IPS-18a (cell line): ENCODE measurements at regions not wholly inside any gene's neighbourhood (a gene's known extent, or its start where the extent isn't known, plus 50 kb on each side); places are given as distances from the start of the nearest gene placed in this dataset.

ENCODE experiments used
- H3K27ac ChIP-seq: one replicate; pipeline ENCODE4 v1.5.1; 2013; ENCODE audit warnings: low read length
- H3K27me3 ChIP-seq: one replicate; pipeline ENCODE4 v1.6.1; 2013; ENCODE audit warnings: mild to moderate bottlenecking, low read length; ENCODE audit not compliant: control insufficient read depth, insufficient read depth
- H3K36me3 ChIP-seq: one replicate; pipeline ENCODE4 v1.6.1; 2013; ENCODE audit warnings: low read depth, low read length; ENCODE audit not compliant: control insufficient read depth
- H3K4me1 ChIP-seq: one replicate; pipeline ENCODE4 v1.6.1; 2013; ENCODE audit warnings: low read depth, low read length; ENCODE audit not compliant: control insufficient read depth
- H3K4me3 ChIP-seq: one replicate; pipeline ENCODE4 v1.5.1; 2013; ENCODE audit warnings: low read length
- H3K9ac ChIP-seq: one replicate; pipeline ENCODE4 v1.6.1; 2013; ENCODE audit warnings: mild to moderate bottlenecking, low read length, moderate library complexity
- H3K9me3 ChIP-seq: one replicate; pipeline ENCODE4 v1.6.1; 2013; ENCODE audit warnings: low read depth, low read length; ENCODE audit not compliant: control insufficient read depth

DNA sequence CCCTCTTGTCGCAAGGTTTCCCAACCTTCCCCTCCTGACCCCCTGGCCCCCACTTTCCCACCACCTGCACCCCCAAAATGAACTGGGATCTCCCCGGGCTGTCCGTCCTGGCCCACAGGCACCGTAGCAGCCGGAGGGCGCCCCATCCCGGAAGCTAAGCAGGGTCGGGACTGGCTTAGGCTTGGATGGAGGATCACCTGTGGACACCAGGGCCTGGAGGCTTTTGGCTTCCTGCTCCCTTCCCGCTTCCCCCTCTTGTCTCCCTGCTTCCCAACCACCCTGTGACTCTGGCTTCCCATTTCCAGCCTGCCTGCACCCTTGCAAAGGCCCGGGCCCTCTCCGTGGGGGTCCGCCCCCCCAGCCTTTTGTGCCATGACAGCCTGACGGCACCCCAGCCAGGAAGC, 2291.3 kb downstream of the TP53TG3F start:
- Histone ChIP-seq H3K4me3 (no peak overlapping the region), H3K27ac (no peak overlapping the region), H3K36me3 (no peaks in the 10 kb centered on the region), H3K9ac (no peak overlapping the region), H3K27me3 (no peaks in the 10 kb centered on the region), H3K4me1 (no peaks in the 10 kb centered on the region), H3K9me3 (peaks cover 32% of the 10 kb centered on the region)

DNA sequence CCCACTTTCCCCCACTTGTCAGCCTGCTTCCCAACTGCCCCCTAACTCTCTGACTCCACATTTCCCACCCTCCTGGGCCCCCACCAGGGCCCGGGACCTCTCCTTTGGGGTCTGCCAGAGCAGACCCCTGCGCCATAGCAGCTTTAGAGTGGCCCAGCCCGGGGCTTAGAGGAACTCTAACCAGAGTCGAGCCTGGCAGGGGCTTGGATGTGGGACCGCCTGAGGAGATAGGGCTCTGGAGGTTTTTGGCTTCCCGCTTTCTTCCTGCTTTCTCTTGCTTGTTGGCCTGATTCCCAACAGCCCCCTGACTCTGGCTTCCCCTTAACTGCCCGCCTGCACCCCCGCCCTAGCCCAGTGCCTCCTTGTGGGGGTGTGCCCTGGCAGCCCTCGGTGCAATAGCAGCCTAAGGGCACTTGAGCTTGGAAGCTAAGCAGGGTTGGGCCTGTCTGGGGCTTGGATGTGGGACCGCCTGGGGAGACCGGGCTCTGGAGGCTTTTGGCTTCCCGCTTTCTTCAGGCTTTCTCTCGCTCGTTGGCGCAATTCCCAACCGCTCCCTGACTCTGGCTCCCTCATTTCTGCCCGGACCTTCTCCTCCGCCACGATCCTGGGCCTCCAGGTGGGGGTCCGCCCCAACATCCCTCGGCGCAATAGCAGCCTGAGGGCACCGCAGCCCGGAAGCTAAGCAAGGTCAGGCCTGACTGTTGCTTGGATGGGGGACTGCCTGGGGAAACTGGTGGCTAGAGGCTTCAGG, 2292.0 kb downstream of the TP53TG3F start:
- Histone ChIP-seq H3K4me1 (no peaks in the 10 kb centered on the region), H3K27me3 (no peaks in the 10 kb centered on the region), H3K9ac (no peak overlapping the region), H3K9me3 (peaks cover 35% of the 10 kb centered on the region), H3K27ac (no peak overlapping the region), H3K36me3 (no peaks in the 10 kb centered on the region), H3K4me3 (no peak overlapping the region)

DNA sequence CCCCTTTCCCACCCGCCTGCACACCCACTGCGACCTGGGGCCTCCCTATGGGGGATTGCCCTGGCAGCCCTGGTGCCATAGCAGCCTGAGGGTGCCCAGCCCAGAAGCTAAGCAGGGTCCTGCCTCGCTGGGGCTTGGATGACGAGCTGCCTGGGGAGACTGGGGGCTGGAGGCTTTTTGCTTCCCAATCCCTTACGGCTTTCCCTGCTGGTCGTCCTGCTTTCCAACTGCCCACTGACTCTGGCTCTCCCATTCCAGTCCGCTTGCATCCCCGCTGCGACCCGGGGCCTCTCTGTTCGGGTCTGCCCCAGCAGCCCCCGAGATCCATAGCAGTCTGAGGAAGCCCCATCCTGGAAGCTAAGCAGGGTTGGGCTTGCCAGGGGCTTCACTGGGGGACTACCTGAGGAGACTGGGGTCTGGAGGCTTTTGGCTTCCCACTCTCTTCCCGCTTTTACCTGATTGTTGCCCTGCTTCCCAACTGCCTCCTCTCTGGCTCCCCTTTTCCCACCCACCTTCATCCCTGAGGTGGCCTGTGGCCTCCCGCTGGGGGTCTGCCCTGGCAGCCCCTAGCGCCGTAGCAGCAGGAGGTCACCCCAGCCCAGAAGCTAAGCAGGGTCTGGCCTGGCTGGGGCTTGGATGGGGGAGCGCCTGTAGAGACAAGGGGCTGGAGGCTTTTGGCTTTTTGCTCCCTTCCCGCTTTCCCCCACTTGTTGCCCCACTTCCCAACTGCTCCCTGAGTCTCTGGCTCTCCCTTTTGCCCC, 2292.8 kb downstream of the TP53TG3F start:
- Histone ChIP-seq H3K4me3 (no peak overlapping the region), H3K27ac (no peak overlapping the region), H3K9me3 (peaks cover 43% of the 10 kb centered on the region), H3K9ac (no peak overlapping the region), H3K27me3 (no peaks in the 10 kb centered on the region), H3K4me1 (no peaks in the 10 kb centered on the region), H3K36me3 (no peaks in the 10 kb centered on the region)

- Histone ChIP-seq H3K27me3 (no peaks in the 10 kb centered on the region), H3K4me1 (no peaks in the 10 kb centered on the region), H3K36me3 (no peaks in the 10 kb centered on the region), H3K9me3 (peaks cover 51% of the 10 kb centered on the region), H3K4me3 (no peak overlapping the region), H3K9ac (no peak overlapping the region), H3K27ac (no peak overlapping the region)
Observed at GRCh38 chr16:35752773-35753558, 2293.6 kb downstream of the TP53TG3F start.

GRCh38 chr16:35753559-35754390, 2294.4 kb downstream of the TP53TG3F start:
- H3K9me3 ChIP-seq = peaks cover 59% of the 10 kb centered on the region
- H3K27ac ChIP-seq = no peak overlapping the region
- H3K36me3 ChIP-seq = no peaks in the 10 kb centered on the region
- no peak overlapping the region for H3K4me3 ChIP-seq
- no peaks in the 10 kb centered on the region for H3K27me3 ChIP-seq
- H3K4me1 ChIP-seq = no peaks in the 10 kb centered on the region
- no peak overlapping the region for H3K9ac ChIP-seq

DNA sequence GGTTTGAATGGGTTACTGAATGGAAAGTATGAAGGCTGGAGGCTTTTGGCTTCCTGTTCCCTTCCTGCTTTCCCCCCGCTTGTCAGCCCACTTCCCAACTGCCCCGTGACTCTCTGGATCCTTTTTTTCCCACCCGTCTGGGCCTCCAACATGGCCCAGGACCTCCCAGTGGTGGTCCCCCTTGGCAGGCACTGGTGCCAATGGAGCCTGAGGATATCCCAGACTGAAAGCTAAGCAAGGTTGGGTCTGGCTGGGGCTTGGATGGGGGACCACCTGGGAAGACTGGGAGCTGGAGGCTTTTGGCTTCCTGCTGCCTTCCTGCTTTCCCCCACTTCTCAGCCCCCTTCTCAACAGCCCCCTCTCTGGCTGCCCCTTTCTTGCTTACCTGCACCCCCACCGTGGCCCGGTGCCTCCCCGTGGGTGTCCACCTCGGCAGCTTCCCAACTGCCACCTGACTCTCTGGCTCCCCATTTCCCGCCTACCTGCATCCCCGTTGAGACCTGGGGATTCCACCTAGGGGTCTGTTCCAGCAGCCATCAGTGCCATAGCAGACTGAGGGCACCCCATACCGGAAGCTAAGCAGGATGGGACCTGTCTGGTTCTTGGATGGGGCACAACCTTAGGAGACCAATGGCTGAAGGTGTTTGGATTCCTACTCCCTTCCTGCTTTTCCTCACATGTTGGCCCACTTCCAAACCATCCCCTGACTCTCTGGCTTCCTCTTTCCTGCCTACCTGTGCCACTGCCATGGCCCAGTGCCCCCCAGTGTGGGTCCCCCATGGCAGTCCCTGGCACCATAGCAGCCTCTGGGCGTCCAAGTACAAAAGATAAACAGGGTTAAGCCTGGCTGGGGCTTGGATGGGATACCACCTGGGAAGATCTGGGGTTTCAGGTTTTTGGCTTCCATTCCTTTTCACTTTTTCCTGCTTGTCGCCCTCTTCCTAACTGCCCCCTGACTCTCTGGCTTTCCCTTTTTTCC, 2295.3 kb downstream of the TP53TG3F start:
- Histone ChIP-seq H3K36me3 (no peaks in the 10 kb centered on the region), H3K27ac (no peak overlapping the region), H3K27me3 (no peaks in the 10 kb centered on the region), H3K4me3 (no peak overlapping the region), H3K9ac (no peak overlapping the region), H3K9me3 (peaks cover 68% of the 10 kb centered on the region), H3K4me1 (no peaks in the 10 kb centered on the region)

DNA sequence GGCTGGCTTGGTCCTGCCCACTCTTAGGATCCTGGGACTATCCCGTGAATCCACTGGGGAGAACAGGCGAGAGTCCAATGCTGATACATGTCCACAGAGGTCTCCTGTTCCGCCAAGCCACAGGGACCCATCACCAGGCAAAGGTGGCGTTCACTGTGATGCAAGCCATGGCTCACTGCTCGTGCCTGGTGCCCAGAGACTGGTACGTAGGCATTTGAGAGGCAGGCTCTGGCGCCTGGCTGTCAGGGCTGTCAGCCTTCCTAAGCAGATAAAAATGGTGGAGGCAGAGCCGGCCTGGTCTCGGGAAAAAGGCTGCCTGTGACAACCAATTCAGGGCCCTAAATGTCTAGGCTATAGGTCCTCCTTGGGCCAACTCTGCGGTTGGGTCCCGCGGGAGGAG, 2329.0 kb downstream of the TP53TG3F start:
- no peak overlapping the region for H3K9ac ChIP-seq
- no peaks in the 10 kb centered on the region for H3K36me3 ChIP-seq
- no peaks in the 10 kb centered on the region for H3K27me3 ChIP-seq
- no peaks in the 10 kb centered on the region for H3K4me1 ChIP-seq
- H3K27ac ChIP-seq = no peak overlapping the region
- H3K9me3 ChIP-seq = peaks cover 97% of the 10 kb centered on the region
- H3K4me3 ChIP-seq = no peak overlapping the region

DNA sequence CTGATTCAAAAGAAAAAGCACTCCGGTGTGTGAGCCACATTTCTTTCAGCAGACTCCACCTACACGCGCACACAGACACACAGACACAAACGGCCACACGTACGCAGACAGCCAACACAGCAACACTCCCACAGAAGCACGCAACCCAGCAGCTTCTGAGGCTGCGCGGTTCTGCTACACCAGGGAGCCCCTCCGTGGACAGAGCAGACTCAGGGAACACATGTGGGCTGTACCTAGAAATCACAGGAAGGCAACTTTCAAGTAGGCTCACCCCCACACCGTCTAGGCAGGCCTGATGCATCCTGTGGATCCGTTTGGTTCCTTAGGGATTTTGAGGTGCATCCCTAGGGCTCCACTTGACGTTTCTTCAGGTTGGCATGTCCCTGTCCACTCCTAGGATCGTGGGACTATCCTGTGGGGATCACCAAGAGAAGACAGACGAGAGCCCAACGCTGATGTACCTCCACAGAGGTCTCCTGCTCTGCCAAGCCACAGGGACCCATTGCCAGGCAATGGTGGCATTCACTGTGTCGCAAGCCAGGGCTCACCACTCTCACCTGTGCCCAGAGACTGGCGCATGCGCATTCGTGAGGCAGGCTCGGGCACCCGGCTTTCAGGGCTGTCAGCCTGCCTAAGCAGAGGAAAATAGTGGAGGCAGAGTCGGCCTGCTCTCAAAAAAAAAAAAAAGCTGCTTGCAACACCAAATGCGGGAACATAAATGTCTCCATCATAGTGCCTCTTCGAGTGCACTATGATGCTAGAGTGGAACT, 2333.3 kb downstream of the TP53TG3F start:
- Histone ChIP-seq H3K9me3 (peaks cover 94% of the 10 kb centered on the region), H3K4me3 (no peak overlapping the region), H3K9ac (no peak overlapping the region), H3K27ac (no peak overlapping the region), H3K4me1 (no peaks in the 10 kb centered on the region), H3K27me3 (no peaks in the 10 kb centered on the region), H3K36me3 (no peaks in the 10 kb centered on the region)

- Histone ChIP-seq H3K36me3 (no peaks in the 10 kb centered on the region), H3K4me3 (no peak overlapping the region), H3K4me1 (no peaks in the 10 kb centered on the region), H3K9me3 (peaks cover 94% of the 10 kb centered on the region), H3K9ac (no peak overlapping the region), H3K27me3 (no peaks in the 10 kb centered on the region), H3K27ac (no peak overlapping the region)
Observed at GRCh38 chr16:35793601-35794000, 2334.2 kb downstream of the TP53TG3F start.

GRCh38 chr16:35794896-35795295, 2335.5 kb downstream of the TP53TG3F start:
- Histone ChIP-seq H3K27me3 (no peaks in the 10 kb centered on the region), H3K27ac (no peak overlapping the region), H3K36me3 (no peaks in the 10 kb centered on the region), H3K4me1 (no peaks in the 10 kb centered on the region), H3K9me3 (peaks cover 95% of the 10 kb centered on the region), H3K4me3 (no peak overlapping the region), H3K9ac (no peak overlapping the region)
